H9 (cell line): ENCODE measurements at regions not wholly inside any gene's neighbourhood (a gene's known extent, or its start where the extent isn't known, plus 50 kb on each side); places are given as distances from the start of the nearest gene placed in this dataset.

Source experiments
- DNase-seq: peaks from one replicate; pipeline ENCODE4 v3.0.0-alpha.2; 2017
- H2AFZ ChIP-seq: one replicate; pipeline ENCODE4 v1.6.1; 2013; ENCODE audit warnings: mild to moderate bottlenecking, low read length, control low read depth, moderate library complexity
- H2AK5ac ChIP-seq: 2 replicates; pipeline ENCODE4 v1.6.1; 2013; ENCODE audit warnings: low read length, control low read depth, mixed read lengths; ENCODE audit not compliant: insufficient read length
- H2BK120ac ChIP-seq: one replicate; pipeline ENCODE4 v1.6.1; 2013; ENCODE audit warnings: low read depth, mild to moderate bottlenecking, low read length, control low read depth, inconsistent platforms; ENCODE audit not compliant: poor library complexity, severe bottlenecking
- H2BK12ac ChIP-seq: 2 replicates; pipeline ENCODE4 v1.6.1; 2013; ENCODE audit warnings: low read length, control low read depth, mixed read lengths, low read depth; ENCODE audit not compliant: insufficient read length
- H2BK15ac ChIP-seq: 2 replicates; pipeline ENCODE4 v1.6.1; 2013; ENCODE audit warnings: low read depth, low read length, control low read depth
- H2BK20ac ChIP-seq: one replicate; pipeline ENCODE4 v1.6.1; 2013; ENCODE audit warnings: low read depth, mild to moderate bottlenecking, low read length, control low read depth, inconsistent platforms; ENCODE audit not compliant: poor library complexity, severe bottlenecking
- H2BK5ac ChIP-seq: 2 replicates; pipeline ENCODE4 v1.6.1; 2013; ENCODE audit warnings: low read length, control low read depth, mixed read lengths; ENCODE audit not compliant: insufficient read length
- H3K14ac ChIP-seq: 2 replicates; pipeline ENCODE4 v1.6.1; 2013; ENCODE audit warnings: low read length, control low read depth; ENCODE audit not compliant: insufficient read depth
- H3K18ac ChIP-seq: 2 replicates; pipeline ENCODE4 v1.6.1; 2013; ENCODE audit warnings: low read depth, mild to moderate bottlenecking, mixed read lengths, low read length, control low read depth; ENCODE audit not compliant: insufficient read length
- H3K23ac ChIP-seq: 2 replicates; pipeline ENCODE4 v1.6.1; 2013; ENCODE audit warnings: low read length, control low read depth, mixed read lengths, low read depth; ENCODE audit not compliant: insufficient read length
- H3K23me2 ChIP-seq: 2 replicates; pipeline ENCODE4 v1.6.1; 2013; ENCODE audit warnings: low read depth, mild to moderate bottlenecking, mixed read lengths, low read length, control low read depth; ENCODE audit not compliant: insufficient read length, poor library complexity, severe bottlenecking
- H3K27ac ChIP-seq: 2 replicates; pipeline ENCODE4 v1.5.1; 2013; ENCODE audit warnings: low read length, control low read depth, mixed read lengths, low read depth; ENCODE audit not compliant: insufficient read length
- H3K27me3 ChIP-seq: 2 replicates; pipeline ENCODE4 v1.6.1; 2013; ENCODE audit warnings: low read length, control low read depth, inconsistent platforms; ENCODE audit not compliant: insufficient read depth
- H3K4ac ChIP-seq: 2 replicates; pipeline ENCODE4 v1.6.1; 2013; ENCODE audit warnings: low read depth, mild to moderate bottlenecking, control low read depth, inconsistent platforms, low read length, moderate library complexity
- H3K4me1 ChIP-seq: 2 replicates; pipeline ENCODE4 v1.6.1; 2013; ENCODE audit warnings: low read length, control low read depth, inconsistent platforms; ENCODE audit not compliant: insufficient read depth
- H3K4me2 ChIP-seq: 2 replicates; pipeline ENCODE4 v1.6.1; 2013; ENCODE audit warnings: low read length, control low read depth, mixed read lengths; ENCODE audit not compliant: insufficient read length, insufficient read depth
- H3K56ac ChIP-seq: 2 replicates; pipeline ENCODE4 v1.6.1; 2013; ENCODE audit warnings: low read depth, mild to moderate bottlenecking, mixed read lengths, low read length, control low read depth; ENCODE audit not compliant: insufficient read length
- H3K79me1 ChIP-seq: 2 replicates; pipeline ENCODE4 v1.6.1; 2013; ENCODE audit warnings: low read depth, mild to moderate bottlenecking, moderate library complexity, low read length, control low read depth, inconsistent platforms; ENCODE audit not compliant: insufficient read depth, poor library complexity, severe bottlenecking
- H3K79me2 ChIP-seq: 2 replicates; pipeline ENCODE4 v1.6.1; 2013; ENCODE audit warnings: low read length, control low read depth, inconsistent platforms; ENCODE audit not compliant: insufficient read depth
- H3K9ac ChIP-seq: 2 replicates; pipeline ENCODE4 v1.6.1; 2013; ENCODE audit warnings: low read length, control low read depth, mixed read lengths; ENCODE audit not compliant: insufficient read length; ENCODE audit errors: extremely low read depth
- H3K9me3 ChIP-seq: one replicate; pipeline ENCODE4 v1.6.1; 2013; ENCODE audit warnings: low read depth, low read length, inconsistent platforms; ENCODE audit not compliant: control insufficient read depth
- H3T11ph ChIP-seq: one replicate; pipeline ENCODE4 v1.6.1; 2013; ENCODE audit warnings: mild to moderate bottlenecking, low read length, control low read depth, inconsistent platforms
- H4K20me1 ChIP-seq: one replicate; pipeline ENCODE4 v1.6.1; 2013; ENCODE audit not compliant: control insufficient read depth, insufficient read length, insufficient read depth
- H4K5ac ChIP-seq: 2 replicates; pipeline ENCODE4 v1.6.1; 2013; ENCODE audit warnings: low read depth, mild to moderate bottlenecking, mixed read lengths, low read length, control low read depth; ENCODE audit not compliant: insufficient read length
- H4K8ac ChIP-seq: replicated peaks from 2 replicates; pipeline ENCODE4 v1.6.1; 2013; ENCODE audit warnings: low read length, control low read depth, mixed read lengths, low read depth; ENCODE audit not compliant: insufficient read length
- H4K91ac ChIP-seq: 2 replicates; pipeline ENCODE4 v1.6.1; 2013; ENCODE audit warnings: low read depth, mild to moderate bottlenecking, moderate library complexity, mixed read lengths, low read length, control low read depth; ENCODE audit not compliant: insufficient read length
- H3K27ac Mint-ChIP-seq, 3 experiments: 2 replicates in 2 of 3; 3 replicates in 1 of 3; pipeline ENCODE4 v1.8.0; 2020 to 2021; ENCODE audit warnings: mixed read lengths in 3 of 3, mild to moderate bottlenecking in 1 of 3, moderate library complexity in 1 of 3
- H3K27me3 Mint-ChIP-seq: 2 replicates; pipeline ENCODE4 v1.8.0; 2021; ENCODE audit warnings: low read depth, mild to moderate bottlenecking, moderate library complexity, mixed read lengths
- H3K36me3 Mint-ChIP-seq, 3 experiments: 2 replicates in 2 of 3; 3 replicates in 1 of 3; pipeline ENCODE4 v1.8.0; 2020 to 2021; ENCODE audit warnings: low read depth in 3 of 3, mixed read lengths in 3 of 3; ENCODE audit not compliant: insufficient read depth in 1 of 3
- H3K4me1 Mint-ChIP-seq, 2 experiments: 2 replicates each; pipeline ENCODE4 v1.8.0; 2020; ENCODE audit warnings: mixed read lengths in 2 of 2
- H3K4me3 Mint-ChIP-seq, 2 experiments: 2 replicates in 1 of 2; 3 replicates in 1 of 2; pipeline ENCODE4 v1.8.0; 2020 to 2021; ENCODE audit warnings: mild to moderate bottlenecking in 2 of 2, mixed read lengths in 2 of 2, moderate library complexity in 1 of 2
- H3K9me3 Mint-ChIP-seq, 2 experiments: 2 replicates in 1 of 2; 3 replicates in 1 of 2; pipeline ENCODE4 v1.8.0; 2020; ENCODE audit warnings: mild to moderate bottlenecking in 2 of 2, mixed read lengths in 2 of 2, moderate library complexity in 1 of 2
- CTCF ChIP-seq: fragments of 200-600 bp; sonication (generic); conservative IDR thresholded peaks from 3 replicates; pipeline ENCODE4 v1.8.0; 2021; ENCODE audit warnings: antibody characterized with exemption, mild to moderate bottlenecking
- WGBS: extraction: QIAGEN DNeasy Blood & Tissue Kit; methylation state at CpG from one replicate; pipeline ENCODE4 v1.1.7; 2013; ENCODE audit warnings: missing lambda C conversion rate, low lambda C conversion rate, mixed read lengths; ENCODE audit not compliant: insufficient read length; ENCODE audit errors: extremely low coverage; 5-methylcytosine and 5-hydroxymethylcytosine counted together

- H4K8ac ChIP-seq = no peak overlapping the region
- no peaks in the 10 kb centered on the region for H3K9me3 ChIP-seq
- H2AK5ac ChIP-seq = no peak overlapping the region
- H3K27me3 ChIP-seq = no peaks in the 10 kb centered on the region
- no peak overlapping the region for H3K56ac ChIP-seq
- Mint-ChIP-seq H3K9me3 (no peaks in the 10 kb centered on the region; a peak in 1 of 5 replicates), H3K4me1 (no peaks in the 10 kb centered on the region), H3K27me3 (peaks cover 7% of the 10 kb centered on the region; the same call in 1 of the 2 replicates), H3K36me3 (no peaks in the 10 kb centered on the region; a peak in 1 of 7 replicates), H3K4me3 (no peak overlapping the region), H3K27ac (no peak overlapping the region)
- DNase-seq = no peak
- H3K79me2 ChIP-seq = no peaks in the 10 kb centered on the region
- H3K79me1 ChIP-seq = no peaks in the 10 kb centered on the region
- no peak overlapping the region for H2BK5ac ChIP-seq
- no peak overlapping the region for H2BK20ac ChIP-seq
- no peak overlapping the region for H2BK120ac ChIP-seq
- H3K23me2 ChIP-seq = no peaks in the 10 kb centered on the region
- H2BK15ac ChIP-seq = no peak overlapping the region
- no peak overlapping the region for H3K23ac ChIP-seq
- H3T11ph ChIP-seq = no peak overlapping the region
- no peaks in the 10 kb centered on the region for H4K20me1 ChIP-seq
- H2BK12ac ChIP-seq = no peak overlapping the region
- no CpG with 5 or more reads among the region's 2 CpGs for WGBS
- H4K5ac ChIP-seq = no peak overlapping the region
- no peak overlapping the region for H3K14ac ChIP-seq
- H3K9ac ChIP-seq = no peak overlapping the region
- TF ChIP-seq CTCF = no peak
- no peaks in the 10 kb centered on the region for H3K4me1 ChIP-seq
- H4K91ac ChIP-seq = no peak overlapping the region
- no peak overlapping the region for H3K4me2 ChIP-seq
- H3K4ac ChIP-seq = no peak overlapping the region
- H3K27ac ChIP-seq = no peak overlapping the region
- no peak overlapping the region for H3K18ac ChIP-seq
- no peak overlapping the region for H2AFZ ChIP-seq
These were observed 477.7 kb upstream of the ZMIZ1 start for GRCh38 chr10:78591066-78591465.
